HG02973 (cell line): ENCODE measurements at regions not wholly inside any gene's neighbourhood (a gene's known extent, or its start where the extent isn't known, plus 50 kb on each side); places are given as distances from the start of the nearest gene placed in this dataset.

Source experiments
- ATAC-seq: cut with Tn5 transposase; IDR thresholded peaks from one replicate; pipeline ENCODE4 v1.9.1; 2021; ENCODE audit warnings: moderate library complexity; ENCODE audit not compliant: unreplicated experiment

DNA sequence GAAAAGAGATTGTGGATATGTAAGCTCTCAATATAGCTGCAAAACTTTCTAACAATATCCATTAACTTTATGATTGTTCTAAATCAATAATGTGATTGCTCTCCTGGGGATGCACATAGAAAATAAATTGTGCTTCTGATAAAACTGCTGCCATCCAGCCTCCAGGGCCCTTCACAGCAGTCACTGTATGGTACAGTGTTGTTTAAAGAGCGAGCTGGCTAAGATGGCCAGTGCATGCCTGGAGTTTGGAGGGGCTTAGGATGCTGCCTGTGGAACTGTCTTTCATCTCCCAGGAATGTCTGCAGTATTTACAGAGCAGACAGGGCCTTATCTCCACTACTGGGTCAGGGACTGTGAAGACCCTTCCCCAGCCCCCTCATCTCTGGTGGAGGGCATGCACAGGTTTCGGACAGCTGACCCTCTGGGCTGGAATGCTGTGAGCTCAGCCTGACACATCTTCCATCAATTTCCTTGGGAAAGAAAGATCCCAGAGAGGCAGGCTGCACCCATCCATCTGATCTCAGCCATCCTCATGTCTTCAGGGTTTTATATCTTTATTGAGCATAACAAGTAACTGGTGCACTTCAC lies 137.0 kb downstream of the PLPP3 start:
- no peak for ATAC-seq

DNA sequence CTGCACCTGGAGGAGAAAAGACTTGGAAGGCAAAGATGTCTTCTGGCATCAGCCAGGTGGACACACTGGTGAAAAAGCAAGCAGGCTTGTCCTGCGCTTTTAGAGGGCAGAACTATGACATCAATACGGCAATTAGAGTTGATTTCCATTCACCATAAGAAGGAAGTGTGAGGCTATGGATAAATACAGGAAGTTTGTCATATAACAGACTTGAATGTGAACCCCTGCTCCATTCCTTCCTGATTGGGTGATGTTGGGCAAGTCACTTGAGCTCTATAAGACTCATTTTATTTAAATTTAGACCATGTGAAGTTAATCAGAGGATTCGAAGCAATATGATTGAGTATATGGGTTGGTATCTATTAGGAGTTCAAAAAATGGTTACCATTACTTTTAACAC lies 137.8 kb downstream of the PLPP3 start:
- ATAC-seq = no peak

DNA sequence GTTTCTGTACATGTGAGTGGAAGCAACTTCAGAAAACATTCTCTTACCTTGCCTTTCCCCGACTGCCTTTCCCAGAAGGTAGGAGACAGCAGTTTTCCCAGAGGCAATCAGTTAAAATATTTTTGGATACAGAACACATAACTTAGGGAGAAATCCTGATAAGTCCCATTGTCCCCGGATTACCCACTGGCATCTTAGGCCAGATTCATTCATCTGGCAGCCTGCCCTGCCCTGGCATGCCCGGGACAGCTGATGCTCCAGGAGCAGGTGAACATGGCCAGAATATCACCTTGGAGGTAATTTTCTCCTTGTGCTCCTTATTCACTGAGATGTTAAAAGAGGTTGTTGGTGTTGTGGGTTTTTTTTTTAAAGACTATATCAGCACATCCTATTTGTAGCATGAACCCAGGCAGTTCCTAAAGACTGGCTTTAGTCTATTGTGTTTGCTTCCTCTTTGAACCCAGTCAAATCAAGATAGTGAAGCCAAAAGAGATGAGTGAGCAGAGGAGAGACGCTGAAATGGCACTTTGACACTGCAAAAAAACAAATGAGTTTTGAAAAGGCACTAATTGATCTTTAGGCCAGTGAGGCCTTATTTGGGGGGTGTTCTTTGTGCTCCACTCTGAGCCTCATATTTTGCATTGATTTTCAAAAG lies 139.6 kb downstream of the PLPP3 start:
- no peak for ATAC-seq

DNA sequence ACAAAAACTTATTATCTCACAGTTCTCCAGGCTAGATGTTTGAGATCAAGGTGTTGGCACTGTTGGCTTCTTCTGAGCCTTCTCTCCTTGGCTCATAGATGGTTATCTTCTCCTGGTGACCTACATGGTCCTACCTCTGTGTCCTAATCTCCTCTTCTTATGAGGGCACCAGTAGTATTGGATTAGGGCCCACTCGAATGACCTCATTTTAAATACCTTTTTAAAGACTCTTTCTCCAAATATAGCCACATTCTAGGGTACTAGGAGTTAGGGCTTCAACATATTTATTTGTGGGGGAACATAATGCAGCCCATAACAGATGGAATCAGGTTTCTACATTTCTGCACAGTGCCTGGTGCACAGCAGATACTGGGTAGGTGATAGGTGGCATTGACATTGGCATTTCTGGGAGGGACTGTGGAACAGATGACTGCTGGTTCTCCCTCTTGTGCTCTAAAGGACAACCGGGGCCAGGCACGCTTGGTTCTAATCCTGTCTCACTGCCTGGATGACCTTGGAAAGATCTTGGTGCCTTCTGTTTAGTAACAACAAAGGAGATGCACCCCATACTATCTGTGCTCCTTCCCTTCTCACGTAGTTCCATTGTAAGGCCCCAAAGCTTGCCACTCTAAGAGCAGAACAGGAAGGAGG lies 140.3 kb downstream of the PLPP3 start:
- ATAC-seq = no peak

DNA sequence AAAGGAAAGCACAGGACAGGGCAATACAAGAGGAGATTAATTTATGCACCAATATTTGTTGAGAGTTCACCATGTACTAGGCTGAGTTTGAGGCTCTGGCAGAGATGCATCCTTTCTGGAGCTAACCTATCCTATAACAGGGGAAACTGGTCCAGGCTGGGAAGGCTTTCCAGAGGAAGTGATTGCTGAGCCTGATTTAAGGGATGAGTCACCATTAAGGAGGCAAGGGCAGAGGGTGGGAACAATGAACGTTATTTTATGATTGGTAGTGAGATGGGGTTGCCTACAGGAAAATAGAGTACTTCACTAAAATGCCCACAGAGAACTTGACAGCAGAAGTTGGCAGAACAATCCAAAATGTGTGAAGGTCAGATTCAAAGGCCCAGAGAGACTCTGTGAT lies 141.4 kb downstream of the PLPP3 start:
- ATAC-seq = no peak

DNA sequence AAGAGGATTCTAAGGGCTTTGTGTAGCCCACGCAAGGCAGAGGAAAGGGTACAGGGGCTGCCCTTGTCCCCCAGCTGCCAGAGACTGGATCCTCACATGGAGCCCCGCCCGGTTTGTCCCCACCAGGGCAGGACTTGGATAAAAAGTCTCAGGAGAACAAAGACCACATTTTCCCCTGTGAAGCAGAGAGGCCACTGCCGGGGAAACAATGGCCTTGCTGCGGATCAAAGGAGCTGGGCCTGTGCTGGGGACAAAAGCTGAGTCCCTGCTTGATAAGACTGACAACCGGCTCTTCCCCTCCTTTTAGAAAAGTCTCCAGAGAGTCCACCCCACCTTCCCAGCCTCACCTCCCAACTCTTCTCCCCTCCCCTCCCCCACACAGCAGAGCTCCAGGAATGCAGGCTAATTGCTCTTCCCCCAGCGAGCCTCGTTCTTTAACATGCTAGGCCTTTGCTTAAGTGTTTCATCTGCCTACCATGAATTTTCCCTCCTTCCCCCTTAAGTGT lies 142.4 kb downstream of the PLPP3 start:
- no peak for ATAC-seq

DNA sequence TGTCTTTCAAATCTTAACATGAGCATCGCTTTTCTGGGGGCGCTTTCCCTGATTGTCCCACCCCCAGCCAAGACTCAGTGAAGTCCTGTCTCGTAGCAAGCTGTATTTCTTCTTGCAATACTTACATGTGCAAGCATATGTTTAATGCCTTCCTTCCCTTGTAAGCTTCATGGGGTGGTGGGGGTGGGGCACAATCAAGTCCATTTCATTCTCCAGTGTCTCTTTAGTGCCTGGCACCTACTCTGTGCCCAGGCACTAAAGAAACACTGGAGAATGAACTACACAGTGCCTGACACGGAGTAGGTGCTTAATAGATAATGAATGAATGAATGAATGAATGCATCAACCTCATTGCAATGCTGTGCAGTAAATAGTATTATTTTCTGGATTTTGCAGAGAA lies 143.1 kb downstream of the PLPP3 start:
- ATAC-seq = no peak

DNA sequence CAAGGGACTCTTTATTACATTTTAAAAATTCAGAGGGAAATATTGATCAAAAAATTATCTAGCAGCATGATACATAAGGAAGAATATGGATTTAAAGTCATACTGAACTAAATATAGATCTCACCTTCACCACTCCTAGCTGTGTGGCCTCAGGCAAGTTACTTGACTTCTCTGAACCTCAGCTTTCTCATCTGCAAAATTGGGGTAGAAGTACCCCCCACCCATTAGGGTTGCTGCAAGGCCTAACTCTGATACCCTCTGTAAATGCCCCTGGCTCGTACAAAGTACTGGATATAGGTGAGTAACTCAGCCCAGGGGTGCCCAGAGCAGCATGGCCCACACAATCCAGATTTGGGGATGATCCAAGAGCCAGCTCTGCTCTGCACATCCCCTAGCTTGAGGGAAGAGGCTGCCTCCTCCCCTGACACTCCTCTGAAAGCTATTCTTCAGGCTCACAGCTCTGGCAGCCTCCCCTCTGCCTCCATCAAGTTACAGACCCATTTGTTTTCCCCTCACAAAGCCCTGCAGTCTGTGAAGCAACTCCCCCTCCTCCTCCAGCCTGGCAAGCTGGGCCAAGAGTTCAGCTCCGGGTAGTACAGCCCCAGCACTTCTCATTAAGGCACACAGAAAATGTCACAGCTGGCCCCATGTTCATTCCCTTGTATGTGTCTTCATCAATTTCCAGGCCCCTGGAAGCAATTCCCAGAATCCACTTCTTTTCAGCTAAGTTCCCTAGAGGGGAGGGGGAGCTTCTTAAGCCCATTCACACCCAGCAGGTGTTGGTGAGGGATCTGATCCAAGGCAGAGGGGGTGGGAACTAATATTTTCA lies 143.7 kb downstream of the PLPP3 start:
- ATAC-seq = no peak

DNA sequence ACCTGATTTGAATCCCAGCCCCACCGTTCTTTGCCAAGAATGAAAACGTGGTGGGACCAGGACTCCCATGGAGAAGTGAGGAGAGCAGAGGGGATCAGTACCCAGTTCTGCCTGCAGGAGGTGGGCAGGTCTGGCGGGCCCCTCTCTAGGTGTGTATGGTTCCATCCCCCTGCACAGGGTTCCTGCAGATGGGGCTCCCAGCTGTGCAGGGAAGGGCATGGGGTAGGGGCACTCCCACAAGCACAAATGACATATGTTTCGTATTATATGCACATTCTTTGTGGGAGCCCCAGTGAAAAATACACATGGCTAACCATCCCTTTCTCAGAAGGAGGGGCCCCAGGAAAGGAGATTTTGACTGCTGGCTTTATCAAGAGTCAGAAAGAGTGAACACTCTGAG lies 144.6 kb downstream of the PLPP3 start:
- ATAC-seq = no peak

DNA sequence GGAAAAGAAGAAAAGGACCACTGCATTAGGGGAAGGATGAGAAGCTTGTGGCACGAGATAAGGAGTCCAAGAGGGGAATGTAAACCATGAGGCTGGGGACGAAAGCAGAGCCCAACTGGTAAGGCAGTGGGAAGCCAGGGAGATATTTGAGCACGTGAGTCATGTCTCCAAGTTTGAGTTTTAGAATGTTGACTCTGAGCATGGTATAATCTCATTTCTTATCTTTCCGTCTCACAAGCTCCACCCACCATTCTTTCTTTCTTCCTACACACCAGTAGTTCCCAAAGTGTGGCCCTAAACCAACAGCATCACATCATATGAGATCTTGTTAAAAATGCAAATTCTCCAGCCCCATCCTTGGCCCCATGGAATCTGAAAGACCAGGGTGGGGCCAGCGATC lies 145.3 kb downstream of the PLPP3 start:
- ATAC-seq = no peak

DNA sequence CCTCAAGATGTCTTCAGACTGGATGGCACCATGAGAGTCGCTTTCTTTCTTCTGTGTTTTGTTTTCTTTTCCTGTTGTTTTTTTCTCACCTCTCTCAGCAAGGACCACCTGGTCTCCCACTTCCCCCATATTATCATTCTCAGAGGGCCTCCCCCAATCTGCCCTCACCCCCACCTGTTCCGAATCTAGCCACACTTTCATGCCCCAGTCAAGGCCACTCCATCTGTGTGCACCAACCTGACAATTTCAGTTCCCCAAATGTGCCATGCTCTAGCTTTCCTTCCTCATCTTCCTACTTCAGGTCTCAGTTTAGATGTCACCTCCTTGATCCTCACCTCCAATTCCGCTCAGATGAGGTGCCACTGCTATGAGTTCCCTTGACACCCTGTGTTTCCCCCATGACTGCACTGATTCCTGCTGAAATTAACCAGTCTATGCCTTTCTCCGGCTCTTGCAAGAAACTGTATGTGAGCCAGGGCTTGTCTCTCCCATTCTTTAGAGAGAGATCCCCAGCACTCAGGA lies 146.2 kb downstream of the PLPP3 start:
- ATAC-seq = no peak

DNA sequence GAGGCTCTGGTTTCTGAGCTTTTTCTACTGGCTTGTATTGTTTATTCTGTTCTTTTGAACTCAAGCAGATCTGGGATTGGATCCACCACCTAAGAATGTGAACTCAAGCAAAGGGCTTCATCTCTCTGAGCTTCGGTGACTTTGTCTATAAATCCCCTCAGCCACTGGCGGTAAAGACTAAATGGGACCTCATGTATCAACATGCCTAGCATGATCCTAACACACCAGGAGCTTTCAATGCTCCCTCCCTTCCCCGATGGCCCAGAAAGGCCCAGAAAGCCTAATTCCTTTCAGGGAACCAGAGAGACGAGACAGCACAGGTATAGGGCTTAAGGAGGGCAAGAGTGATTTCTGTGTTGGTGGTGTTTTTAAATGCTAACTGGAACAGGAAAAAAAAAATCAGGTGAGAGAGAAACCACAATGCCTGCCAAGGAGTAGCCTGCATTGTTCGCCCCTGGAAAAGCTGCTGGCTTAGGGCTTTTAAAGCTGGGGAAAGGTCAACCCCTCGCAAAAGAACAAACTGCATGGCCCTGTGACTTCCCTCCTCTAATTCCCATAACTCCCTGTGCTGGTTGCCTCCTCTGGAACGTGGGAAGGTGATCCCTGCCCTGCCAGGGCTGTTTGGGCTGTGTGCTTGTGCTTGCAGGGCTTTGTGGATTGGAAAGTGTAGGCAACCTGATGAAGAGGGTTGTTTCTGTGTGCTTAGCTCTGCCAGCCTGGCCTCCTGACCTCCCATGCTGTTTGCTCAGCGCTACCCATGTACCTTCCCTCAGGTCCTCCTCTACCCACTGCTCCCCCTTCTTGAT lies 147.0 kb downstream of the PLPP3 start:
- no peak for ATAC-seq

DNA sequence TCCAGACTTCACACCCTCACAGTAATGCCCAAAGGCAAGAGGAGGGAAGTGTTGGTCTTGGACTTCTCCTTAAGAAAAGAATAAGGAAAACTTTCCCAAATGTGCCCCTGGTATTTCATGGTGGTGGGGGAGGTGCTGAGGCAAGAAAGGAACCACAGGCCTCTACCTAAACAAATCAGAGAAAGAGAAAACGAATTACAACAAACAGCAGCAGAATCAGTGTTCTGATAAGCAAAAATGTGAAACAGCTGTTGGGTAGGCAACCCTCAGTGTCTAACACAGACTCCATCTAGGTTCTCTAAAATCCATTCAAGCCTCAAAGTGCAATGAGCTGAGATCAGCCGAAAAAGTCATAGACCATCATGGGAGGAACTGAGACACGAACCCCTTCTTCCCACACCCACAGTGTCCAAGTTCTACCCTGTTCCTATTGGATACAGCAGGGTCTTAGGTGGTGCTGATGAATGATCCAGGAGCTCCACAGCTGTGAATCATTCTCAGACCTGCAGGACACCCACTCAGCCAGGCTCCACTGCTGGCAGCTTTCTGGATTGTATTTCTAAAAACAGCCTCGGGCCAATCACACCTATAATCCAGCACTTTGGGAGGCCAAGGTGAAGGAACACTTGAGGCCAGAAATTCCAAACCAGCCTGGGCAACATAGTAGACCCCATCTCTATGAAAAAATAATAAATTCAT lies 149.1 kb downstream of the PLPP3 start:
- ATAC-seq = no peak

DNA sequence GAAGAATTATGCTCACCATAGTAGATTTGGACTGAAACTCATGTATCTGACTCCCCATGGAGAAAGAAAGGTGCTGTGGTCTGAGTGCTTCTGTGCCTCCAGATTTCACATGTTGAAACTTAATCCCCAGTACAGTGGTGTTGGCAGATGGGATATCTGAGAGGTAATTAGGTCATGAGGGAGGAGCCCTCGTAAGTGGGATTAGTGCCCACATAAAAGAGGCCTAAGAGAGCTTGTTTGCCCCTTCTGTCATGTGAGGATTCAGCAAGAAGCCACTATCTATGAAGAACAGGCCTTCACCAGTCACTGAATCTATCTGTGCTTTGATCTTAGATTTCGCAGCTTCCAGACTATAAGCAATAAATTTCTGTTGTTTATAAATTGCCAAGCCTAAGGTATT lies 150.1 kb downstream of the PLPP3 start:
- no peak for ATAC-seq

DNA sequence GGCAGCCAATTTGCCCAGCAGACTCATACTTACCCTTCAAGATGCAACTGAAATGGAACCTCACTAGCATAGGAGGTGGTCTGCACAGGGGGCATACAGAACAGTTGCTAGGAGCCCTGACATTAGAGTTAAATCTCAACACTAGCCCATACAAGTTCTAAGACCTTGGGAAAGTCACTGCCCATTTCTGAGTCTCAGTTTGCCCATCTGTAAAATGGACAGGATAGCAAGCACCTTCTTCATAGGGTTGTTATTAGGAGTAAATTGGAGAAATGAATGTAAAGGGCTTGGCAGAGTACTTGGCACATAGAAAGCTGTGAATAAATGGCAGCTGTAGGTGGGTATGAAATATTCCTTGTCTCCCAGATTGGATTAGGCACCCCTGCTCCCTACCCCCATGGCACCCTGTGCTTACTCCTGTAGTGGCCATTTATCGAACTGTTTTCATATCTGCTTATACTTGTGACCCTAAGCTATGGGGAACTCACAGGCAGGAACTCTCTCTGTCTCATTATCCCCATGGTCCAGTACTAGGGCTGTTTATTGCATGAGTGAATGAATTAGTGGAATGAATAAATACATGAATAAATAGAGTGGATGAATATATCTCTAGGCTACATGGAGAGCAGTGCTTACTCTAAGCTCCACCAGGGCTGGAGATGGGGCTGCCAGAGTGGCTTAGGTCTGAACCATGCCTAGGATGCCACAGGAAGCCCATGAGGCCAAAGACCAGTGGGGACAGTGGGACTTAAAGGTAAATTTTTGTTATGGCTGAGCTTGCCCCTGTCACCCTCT lies 152.6 kb downstream of the PLPP3 start:
- ATAC-seq = no peak

DNA sequence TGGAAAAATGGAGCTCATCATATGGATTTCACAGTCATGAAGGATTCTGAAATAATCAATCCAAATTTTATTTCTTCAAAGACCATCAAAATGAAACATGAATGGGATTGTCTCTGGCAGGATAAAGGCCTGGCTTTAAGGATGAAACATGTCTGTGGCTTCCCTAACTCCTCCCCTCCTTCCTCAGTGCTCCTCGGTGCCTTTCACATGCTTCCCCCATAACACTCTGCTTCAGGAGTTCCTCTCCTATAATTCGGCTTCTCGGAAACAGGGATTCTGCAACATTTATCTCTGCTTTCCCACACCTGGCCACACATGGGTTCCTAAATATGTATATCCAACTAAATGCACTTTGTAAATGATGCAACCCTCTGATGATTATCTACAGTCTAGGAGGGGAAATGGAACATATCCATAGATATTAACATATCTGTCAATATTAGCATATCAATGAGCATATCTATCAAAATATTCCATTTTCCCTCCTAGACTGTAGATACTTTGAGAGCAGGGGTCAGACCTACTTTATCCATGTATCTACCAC lies 153.8 kb downstream of the PLPP3 start:
- no peak for ATAC-seq

DNA sequence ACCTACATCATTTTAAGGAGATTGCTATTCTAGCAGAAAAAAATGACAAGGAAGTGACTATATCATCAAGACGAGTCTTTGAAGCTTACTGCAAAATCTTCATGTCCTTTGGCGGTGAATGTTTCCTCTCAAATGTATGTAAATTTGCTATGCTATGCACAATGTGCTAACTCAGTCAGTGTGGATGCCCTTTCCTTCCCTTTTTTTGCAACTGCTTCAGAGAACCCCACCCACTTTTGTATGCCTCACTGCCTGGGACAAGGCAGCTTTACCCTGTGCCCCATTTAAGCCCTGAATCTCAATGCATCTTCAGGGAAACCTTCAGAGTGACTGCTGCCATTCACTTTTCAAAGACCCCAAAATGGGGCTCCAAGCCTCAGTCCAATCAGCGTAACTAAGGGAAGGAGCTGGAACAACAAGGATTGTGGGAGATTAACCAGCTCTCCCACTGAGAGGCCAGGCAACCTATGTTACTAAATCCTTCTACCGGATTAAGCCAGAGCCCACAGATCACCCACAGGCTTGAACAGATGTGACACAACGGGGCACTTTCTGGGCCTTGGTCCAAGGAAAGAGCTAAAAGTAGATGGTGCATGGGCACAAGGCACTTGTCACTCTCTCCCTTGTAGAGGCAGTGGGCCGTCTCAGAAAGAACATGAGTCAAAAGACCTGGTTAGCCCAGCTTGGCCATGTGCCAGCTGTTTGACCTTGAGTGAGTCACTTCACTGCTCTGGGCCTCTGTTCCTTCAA lies 154.4 kb downstream of the PLPP3 start:
- ATAC-seq = no peak

DNA sequence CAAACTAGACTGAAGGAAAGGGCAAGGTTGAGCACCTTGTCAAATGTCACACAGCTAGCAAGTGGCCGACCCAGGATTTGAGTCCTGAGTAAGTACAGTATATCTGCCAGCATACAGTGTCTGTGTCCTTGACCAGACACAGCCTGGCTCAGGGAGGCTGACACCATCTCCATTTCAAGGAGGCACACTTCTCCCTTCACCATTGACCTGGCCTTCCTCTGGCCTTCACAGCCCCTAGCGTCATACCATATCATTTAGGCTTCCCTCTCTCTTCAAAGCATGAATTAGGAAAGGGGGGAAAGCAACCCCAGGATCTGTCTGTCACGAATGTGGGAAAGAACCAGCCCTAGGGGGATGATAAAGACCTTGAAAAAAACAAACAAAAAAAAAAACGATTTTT lies 155.6 kb downstream of the PLPP3 start:
- ATAC-seq = no peak
